ENCODE measurements at regions not wholly inside any gene's neighbourhood (a gene's known extent, or its start where the extent isn't known, plus 50 kb on each side); places are given as distances from the start of the nearest gene placed in this dataset.
"Not testable (repeated sequence)": the region's sequence is repeated elsewhere in the genome, so short reads cannot be mapped to it uniquely, and the experiment has no call there.

GRCh38 chr18:42365591-42365990 lies 410.6 kb downstream of the PIK3C3 start:
- Histone ChIP-seq H3K36me3 (no peaks in the 10 kb centered on the region), H3K27me3 (no peaks in the 10 kb centered on the region), H3K9me3 (no peaks in the 10 kb centered on the region), H3K4me1 (no peaks in the 10 kb centered on the region), H3K27ac (no peak overlapping the region), H3K4me3 (no peak overlapping the region)
- no peak for DNase-seq (ENCODE audit: low spot score in 2 of 2)
- WGBS, 2 donors, result 74% methylated on average over 1 of the region's 1 CpG
- TF ChIP-seq, protein P1, sequence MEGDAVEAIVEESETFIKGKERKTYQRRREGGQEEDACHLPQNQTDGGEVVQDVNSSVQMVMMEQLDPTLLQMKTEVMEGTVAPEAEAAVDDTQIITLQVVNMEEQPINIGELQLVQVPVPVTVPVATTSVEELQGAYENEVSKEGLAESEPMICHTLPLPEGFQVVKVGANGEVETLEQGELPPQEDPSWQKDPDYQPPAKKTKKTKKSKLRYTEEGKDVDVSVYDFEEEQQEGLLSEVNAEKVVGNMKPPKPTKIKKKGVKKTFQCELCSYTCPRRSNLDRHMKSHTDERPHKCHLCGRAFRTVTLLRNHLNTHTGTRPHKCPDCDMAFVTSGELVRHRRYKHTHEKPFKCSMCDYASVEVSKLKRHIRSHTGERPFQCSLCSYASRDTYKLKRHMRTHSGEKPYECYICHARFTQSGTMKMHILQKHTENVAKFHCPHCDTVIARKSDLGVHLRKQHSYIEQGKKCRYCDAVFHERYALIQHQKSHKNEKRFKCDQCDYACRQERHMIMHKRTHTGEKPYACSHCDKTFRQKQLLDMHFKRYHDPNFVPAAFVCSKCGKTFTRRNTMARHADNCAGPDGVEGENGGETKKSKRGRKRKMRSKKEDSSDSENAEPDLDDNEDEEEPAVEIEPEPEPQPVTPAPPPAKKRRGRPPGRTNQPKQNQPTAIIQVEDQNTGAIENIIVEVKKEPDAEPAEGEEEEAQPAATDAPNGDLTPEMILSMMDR (IDR thresholded peaks at IDR 0.05), result no peak
- TF ChIP-seq EP300 (IDR thresholded peaks at IDR 0.05) (no peak), POLR2A (IDR thresholded peaks at IDR 0.05) (no peak)

GRCh38 chr18:42373584-42373983 lies 418.6 kb downstream of the PIK3C3 start:
- WGBS, 2 donors, result 76 to 81% methylated on average over 1 of the region's 1 CpG
- TF ChIP-seq, protein P1 (IDR thresholded peaks at IDR 0.05), result no peak
- TF ChIP-seq POLR2A (IDR thresholded peaks at IDR 0.05) (no peak), EP300 (IDR thresholded peaks at IDR 0.05) (no peak)
- Histone ChIP-seq H3K27ac (no peak overlapping the region), H3K4me1 (no peaks in the 10 kb centered on the region), H3K9me3 (no peaks in the 10 kb centered on the region), H3K4me3 (no peak overlapping the region), H3K27me3 (no peaks in the 10 kb centered on the region), H3K36me3 (no peaks in the 10 kb centered on the region)
- DNase-seq (ENCODE audit: low spot score in 2 of 2), result no peak

GRCh38 chr18:42374961-42375360 lies 419.9 kb downstream of the PIK3C3 start:
- no peak overlapping the region for H3K27ac ChIP-seq
- no peaks in the 10 kb centered on the region for H3K4me1 ChIP-seq
- DNase-seq (ENCODE audit: low spot score in 2 of 2), result no peak
- TF ChIP-seq, protein P1 (IDR thresholded peaks at IDR 0.05), result no peak
- TF ChIP-seq EP300 (IDR thresholded peaks at IDR 0.05) (no peak), POLR2A (IDR thresholded peaks at IDR 0.05) (no peak)
- no peaks in the 10 kb centered on the region for H3K27me3 ChIP-seq
- H3K4me3 ChIP-seq, result no peak overlapping the region
- H3K36me3 ChIP-seq, result no peaks in the 10 kb centered on the region
- H3K9me3 ChIP-seq, result no peaks in the 10 kb centered on the region

DNA sequence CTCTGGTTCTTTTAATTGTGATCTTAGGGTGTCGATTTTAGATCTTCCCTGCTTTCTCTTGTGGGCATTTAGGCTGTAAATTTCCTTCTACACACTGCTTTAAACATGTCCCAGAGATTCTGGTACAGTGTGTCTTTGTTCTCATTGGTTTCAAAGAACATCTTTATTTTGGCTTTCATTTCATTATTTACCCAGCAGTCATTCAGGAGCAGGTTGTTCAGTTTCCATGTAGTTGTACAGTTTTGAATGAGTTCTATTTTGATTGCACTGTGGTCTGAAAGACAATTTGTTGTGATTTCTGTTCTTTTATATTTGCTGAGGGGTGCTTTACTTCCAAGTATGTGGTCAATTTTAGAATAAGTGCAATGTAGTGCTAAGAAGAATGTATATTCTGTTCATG lies 423.8 kb downstream of the PIK3C3 start:
- H3K9me3 ChIP-seq; H3K27ac ChIP-seq; H3K4me1 ChIP-seq; H3K27me3 ChIP-seq; H3K36me3 ChIP-seq; H3K4me3 ChIP-seq; DNase-seq (ENCODE audit: low spot score in 2 of 2): not testable (repeated sequence)
- WGBS, 2 donors, result 30 to 32% methylated on average over 1 of the region's 1 CpG

- DNase-seq (ENCODE audit: low spot score in 2 of 2); H3K27ac ChIP-seq; H3K4me1 ChIP-seq; H3K27me3 ChIP-seq; H3K36me3 ChIP-seq; H3K4me3 ChIP-seq; H3K9me3 ChIP-seq: not testable (repeated sequence)
- 94 to 98% methylated on average over 8 of the region's 8 CpGs for WGBS, 2 donors
Measured at GRCh38 chr18:42381236-42381635, 426.2 kb downstream of the PIK3C3 start.

DNA sequence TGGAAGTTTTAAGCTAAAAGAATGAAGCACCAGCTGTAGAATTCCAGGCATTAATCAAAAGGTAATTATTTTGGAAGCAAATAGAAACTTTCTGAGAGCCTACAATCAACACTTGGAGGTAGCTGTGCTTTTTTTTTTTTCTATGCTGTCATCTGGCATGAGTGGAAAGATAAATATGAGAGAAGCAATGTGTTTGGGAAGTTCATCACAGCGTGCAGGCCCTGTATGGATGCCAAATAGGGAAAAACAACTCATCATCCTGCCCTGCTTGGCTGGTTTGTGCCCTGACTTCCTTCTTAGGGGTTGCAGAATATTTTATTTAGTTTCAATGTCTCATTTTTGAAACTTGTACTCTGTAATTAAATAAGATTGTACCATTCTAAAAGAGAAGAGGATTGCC lies 437.4 kb downstream of the PIK3C3 start:
- Histone ChIP-seq H3K27ac (no peak overlapping the region), H3K27me3 (no peaks in the 10 kb centered on the region), H3K4me3 (no peak overlapping the region), H3K9me3 (no peaks in the 10 kb centered on the region), H3K36me3 (no peaks in the 10 kb centered on the region), H3K4me1 (no peaks in the 10 kb centered on the region)
- TF ChIP-seq, protein P1 (IDR thresholded peaks at IDR 0.05), result no peak
- TF ChIP-seq EP300 (IDR thresholded peaks at IDR 0.05), result no peak
- no peak for TF ChIP-seq POLR2A (IDR thresholded peaks at IDR 0.05)
- WGBS, 2 donors, result 35 to 43% methylated on average over 1 of the region's 1 CpG
- no peak for DNase-seq (ENCODE audit: low spot score in 2 of 2)

Measured in tibial nerve (tissue), 4 donors.